A172 (cell line): ENCODE measurements at regions not wholly inside any gene's neighbourhood (a gene's known extent, or its start where the extent isn't known, plus 50 kb on each side); places are given as distances from the start of the nearest gene placed in this dataset.

Experiments used
- DNase-seq: peaks from one replicate; pipeline ENCODE4 v3.0.0-alpha.2; 2015; ENCODE audit warnings: low spot score

DNA sequence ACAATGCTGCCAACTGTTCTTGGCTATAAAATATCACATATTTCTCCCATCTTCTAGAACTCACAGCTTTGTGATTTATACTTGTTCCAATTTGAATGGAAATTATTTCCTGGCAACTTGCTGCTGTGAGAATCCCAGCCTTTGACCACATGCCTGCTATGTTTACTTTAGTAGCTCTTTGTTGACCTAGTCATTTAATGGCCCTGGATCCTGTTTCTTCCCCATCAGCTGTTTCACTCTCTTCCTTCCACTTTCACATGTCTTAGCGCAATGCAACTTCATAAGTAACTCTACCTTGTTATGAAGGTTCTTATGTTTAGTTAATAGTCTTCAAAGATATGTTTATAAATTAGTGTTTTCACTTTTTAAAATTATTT lies 1973.6 kb upstream of the AGA start:
- DNase-seq, result peak; percentile 14

DNA sequence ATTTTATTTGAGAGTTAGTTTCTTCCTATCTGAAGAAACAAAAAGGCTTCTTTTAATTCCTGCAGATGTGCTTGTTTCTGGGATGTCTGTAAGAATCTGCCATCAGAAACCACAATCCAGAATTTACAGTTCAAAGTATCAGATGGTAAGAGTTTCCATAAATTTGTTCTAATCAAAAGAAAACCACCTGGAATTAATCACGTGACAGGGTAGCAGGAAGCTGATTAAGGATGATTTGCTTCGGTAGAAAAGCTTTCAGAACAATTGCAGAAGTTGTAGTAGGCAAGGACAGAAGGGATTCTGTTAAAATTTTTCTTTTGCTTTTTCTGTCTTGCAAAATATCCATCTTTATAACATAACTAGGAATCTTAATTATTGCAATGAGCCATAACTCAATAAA lies 1975.1 kb upstream of the AGA start:
- DNase-seq, result no peak

DNA sequence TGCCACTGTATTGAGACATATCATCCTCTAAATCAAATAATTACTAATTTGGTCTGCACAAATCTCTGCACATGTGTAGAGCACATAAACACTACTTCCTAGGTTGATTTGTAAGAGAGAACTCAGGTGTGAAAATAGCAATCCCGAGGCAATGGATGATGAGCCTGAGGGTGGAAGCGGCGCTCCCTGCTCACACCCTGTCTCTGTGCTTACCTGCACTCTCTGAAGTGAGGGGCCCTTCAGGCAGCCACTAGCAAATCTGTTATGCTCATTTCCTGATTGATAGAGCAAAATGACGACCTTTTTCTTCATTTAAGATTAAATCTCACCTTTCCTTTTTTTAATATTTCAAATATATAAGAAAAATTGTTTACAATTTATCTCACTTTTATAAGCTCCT lies 1995.7 kb upstream of the AGA start:
- no peak for DNase-seq

DNA sequence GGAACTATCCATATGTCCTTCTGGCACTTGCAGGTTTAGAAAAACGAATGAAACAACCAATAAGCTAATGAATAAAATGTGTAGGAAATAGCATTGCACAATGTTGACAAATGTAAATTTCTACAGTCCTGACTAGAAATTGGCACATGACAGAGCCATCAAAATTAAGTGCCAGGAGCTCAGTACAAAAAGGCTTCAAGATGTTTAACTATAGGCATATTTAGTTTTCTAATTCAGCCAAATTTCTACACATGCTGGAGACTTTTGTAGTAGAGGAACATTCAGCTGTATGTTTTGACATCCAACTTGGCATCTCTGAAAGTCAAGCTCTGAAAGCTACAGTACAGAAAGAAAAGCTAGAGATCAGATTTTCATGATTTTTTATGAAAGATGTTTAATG lies 1999.4 kb upstream of the AGA start:
- no peak for DNase-seq

DNA sequence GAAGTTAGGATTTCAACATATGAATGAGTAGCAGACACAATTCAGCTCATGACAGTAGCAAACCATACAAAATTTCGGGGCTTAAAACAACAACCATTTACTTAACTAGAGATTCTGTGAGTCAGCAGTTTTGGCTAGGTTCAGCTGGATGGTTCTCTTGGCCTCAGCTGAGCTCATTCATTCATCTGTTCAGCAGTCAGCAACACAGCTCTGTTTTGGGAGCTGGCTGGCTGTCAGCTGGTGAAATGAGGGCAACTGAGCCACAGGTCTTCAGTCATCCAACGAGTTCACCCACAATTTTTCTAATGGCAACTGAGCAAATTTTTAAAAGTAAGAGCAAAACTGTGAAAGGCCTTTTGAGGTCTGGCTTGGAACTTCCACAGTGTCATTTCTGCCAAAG lies 2005.1 kb upstream of the AGA start:
- no peak for DNase-seq

DNA sequence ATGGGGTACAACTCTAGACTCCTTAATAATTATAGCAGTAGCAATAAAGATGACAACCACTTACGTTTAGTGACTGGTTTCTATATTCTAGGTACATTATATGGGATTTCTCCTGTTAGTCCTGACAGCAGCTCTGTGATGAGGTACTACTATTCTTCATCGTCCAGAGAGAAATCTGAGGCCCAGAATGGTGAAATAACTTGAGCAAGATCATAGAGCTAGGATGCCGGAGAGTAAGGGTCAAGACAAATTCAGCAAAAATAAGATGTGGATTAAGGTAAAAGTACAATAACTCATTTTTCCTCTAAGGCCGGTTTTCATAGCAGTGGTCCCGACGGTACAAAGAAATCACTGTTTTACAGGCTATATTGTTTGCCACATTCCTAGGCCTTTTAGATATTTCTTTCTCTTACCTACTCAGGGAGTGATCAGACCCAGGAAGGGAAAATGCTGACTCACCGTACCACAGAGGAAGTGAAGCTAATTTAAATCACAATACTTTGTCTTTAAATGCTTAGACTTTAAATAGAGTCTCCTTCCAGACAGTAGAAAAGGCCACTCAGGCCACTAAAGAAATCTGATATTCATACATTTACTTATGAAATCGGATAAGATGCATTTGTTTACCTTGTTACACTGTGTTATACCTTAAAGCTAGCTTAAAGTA lies 2023.0 kb upstream of the AGA start:
- peak; percentile 51 for DNase-seq

DNA sequence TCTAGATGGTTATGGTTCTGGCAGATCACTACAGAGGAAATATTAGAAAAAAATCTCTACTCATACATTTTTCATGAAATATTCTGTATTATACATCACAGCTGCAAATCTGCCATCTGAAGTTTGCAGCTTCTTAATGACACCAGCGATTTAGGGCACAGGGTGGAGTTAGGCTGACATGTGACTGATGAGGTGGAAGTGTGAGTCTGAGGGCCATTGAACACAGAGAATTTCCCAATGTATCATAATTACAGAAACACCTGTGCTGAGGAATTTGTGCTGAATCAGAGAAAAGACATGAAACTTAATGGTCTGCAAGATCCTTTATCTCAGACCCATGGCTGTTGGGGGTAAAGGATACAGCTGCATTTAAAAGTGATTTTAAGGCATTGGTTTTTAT lies 2025.6 kb upstream of the AGA start:
- no peak for DNase-seq

DNA sequence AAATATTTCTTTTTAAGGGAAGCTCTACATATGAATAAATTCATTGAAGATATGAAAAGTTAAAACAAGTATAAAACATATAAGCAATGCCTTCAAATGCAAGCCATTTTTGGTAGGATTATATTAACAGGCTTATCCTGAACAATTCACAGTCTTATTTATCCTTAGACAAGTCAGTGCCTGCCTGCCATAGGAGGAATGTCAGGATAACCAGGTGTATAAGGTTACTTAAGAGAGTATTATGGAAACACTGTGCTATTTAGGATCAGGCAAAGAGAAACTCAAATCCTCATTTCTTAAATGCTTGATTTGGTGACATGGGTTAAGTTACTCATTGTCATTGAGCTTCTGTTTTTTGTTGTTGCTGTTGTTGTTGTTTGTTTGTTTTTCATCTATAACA lies 2029.9 kb upstream of the AGA start:
- DNase-seq, result no peak

DNA sequence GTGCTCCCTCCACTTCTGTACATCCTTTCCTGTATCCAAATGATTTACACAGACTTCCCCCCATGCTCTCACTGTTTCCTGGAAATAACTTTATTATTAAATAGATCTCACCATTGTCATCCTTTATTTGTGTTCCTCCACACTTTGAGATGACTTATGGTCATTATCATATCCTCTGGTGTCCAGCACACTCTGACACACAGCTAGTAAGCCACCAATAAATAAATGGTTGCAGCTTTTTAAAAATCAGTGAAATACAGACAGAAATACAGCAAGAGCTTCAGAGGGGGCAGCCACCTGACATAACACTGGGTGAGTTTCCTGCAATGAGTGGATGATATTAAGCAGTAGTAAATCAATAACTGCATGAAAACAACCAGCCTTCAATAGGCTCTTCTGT lies 2036.4 kb upstream of the AGA start:
- DNase-seq, result no peak

DNA sequence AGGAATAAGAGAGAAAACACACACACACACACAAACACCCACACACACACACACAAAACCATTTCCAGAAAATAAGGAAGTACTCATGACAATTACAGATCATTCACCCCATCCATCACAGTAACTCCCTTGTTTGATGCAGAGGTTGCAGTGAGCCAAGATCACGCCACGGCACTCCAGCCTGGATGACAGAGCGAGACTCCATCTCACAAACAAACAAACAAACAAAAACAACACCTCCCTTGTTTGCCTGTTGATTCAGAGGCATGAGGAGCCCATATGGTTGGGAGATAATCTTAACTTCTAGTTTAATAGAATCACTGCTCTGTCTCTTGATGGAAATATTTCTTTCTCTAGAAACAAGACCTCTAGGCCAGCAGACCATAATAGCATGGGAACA lies 2043.5 kb upstream of the AGA start:
- no peak for DNase-seq

DNA sequence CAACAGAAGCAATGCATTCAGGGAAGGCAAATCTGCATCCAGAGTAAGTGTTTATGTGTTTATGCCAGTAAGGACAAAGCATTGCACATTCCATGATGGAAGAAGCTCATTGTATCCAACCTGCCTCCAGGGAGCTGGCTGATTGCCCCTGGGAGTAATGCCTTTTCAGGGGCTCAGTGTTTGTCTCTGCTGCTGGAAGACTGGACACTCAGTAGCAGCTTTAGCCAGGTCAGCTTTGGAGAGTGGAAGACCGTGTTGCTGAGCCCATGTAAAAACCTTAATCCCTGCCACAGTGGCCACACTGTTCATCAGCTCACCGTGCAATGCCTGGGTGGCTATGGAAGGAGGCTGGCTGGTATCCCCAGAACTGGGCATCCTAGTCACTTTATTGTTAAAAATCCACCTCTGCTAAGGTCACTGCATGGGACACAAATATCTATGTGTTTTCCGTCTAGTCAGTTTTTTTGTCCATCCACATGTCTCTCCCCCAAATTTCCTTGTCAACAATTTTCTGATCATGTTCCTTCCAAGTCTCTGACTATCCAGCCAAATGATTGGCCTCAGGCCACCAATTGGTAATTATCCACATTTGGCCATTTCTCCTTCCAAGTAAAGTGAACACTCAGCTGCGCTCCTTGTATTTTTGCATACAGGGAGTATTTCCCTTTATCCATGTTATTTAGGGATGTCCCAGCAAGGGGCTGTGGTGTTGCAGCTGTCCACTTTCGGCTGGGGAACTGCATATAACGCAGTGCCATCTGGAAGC lies 2044.5 kb upstream of the AGA start:
- no peak for DNase-seq

DNA sequence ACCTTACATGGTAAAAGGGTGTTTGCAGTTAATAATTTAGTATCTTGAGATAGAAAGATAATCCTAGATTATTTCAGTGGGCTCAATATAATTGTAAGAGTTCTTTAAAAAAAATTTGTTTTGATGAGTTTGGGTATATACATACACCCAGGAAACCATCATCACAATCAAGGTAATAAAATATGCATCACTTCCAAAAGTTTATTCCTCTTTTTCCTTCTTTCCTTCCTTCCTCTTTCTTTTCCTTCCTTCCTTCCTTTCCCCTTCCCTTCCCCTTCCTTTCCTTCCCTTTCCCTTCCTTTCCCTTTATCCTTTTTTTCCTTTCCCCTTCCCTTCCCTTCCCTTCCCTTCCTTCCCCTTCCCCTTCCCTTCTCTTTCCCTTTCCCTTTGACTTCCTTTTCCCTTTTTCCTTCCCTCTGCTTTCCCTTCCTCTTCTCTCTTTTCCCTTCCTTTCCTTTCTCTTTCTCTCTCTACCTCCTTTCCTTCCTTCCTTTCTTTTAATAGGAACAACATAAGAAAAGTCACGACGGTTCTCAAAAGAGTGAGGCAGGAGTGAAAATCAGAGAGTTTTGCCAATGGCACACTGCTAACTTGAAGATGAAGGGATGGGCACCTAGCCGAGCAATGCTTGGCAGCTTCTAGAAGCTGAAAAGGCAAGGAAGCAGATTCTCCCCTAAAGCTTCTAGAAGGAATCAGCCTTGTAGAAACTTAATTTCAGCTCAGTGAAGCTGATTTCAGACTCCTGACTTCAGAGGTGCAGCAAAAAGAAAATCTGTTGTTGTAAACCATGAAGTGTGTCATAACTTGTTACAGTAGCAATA lies 2050.2 kb upstream of the AGA start:
- no peak for DNase-seq

DNA sequence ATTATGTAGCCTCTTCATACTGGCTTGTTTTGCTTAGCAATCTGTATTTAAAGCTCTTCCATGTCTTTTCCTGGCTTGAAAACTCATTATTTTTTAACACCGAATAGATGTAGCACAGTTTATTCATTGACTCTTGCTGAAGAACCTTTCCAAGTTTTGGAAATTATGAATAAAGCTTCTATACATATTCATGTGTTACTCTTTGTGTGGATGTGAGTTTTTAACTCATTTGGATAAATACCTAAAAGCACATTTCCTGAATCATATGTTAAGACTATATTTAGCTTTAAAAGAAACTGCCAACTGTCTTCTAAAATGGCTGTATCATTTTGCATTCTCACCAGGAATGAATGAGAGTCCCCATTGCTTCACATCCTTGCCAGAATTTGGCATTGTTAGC lies 2061.7 kb upstream of the AGA start:
- DNase-seq, result no peak

DNA sequence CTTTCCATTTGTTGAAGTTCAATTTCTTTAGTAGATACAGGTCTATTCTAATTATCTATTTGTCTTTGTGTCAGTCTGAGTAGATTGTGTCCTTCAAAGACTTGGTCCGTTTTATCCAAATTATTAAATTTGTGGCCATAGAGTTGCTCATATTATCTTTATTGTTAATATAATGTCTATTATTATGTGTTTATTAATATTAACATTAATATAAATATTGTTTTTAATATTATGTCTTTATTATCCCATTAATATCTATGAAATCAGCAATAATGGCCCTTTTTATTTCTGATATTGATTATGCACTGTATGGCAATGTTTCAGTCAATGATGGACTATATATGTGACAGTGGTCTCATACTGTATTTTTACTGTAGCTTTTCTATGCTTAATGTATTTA lies 2067.3 kb upstream of the AGA start:
- no peak for DNase-seq

DNA sequence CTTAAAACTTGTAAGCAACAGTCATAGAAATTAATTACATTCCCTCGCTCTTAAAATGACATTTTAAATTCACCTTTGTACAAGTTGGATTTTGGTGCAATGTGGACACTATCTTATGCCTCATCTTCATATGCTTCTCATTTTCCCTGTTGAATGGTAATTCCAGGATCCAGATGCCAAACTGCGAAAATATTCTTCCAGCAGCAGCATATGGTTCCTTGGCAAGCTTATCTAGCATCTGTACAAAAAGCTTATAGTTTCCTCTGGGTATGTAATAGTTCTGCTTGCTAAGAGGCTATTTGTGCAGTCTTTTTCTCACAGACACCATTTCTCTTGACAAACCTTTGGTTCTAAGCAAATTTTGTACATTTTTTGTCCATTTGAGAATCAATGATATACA lies 2079.7 kb upstream of the AGA start:
- no peak for DNase-seq

DNA sequence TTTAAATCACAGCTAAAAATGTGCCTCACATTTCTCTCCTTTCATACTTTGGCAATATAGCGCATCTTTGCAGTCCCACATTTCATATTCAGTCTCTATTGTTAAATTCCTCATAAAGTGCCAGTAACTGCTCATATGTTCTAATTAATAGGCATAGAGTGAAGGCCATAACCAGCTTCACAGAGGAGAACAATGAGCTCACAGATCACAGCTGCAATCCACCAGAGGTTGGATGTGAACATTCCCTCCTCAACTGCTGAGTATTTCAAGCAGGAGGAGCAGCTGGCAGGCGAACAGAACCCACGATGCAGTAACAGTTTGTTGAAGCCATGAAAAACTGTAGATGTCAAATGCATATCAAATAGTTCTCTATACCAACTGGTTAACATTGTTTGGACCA lies 2088.7 kb upstream of the AGA start:
- DNase-seq, result no peak

DNA sequence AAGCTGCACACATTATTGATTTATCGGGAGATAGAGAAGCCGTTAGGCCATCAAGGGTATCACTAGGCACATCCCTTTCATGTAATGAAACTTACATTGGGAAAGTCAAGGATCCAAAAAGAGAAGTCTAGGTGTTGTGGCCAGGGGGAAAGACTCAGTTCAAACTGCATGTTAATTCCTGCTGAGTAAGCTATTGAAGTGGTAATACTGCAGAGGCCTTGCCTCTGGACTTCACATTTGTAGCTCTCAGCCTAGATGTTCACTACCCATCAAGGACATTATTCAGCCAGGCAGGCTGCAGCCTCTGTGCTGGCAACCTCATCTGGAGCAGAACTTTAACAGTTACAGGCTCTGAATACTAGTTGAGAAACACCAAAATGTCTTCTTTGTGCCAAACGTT lies 2094.5 kb upstream of the AGA start:
- DNase-seq, result no peak

DNA sequence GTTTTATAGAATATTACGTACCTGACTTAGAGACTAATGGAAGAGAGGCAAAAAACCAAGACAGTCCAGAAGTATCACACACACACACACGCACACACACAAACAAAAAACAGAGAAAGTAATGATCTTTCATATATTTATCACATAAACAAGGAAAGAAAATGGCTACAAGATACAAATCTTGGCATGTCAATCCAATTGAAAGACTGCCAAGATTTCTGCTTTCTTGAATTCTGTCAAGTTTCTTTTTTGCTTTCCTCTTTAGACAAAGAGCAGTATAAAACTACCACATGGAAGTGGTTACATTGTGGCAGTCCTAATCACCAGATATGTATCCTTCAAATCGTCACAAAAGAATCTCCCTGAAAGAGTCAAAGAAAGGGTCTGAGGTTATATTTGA lies 2097.4 kb upstream of the AGA start:
- no peak for DNase-seq

DNA sequence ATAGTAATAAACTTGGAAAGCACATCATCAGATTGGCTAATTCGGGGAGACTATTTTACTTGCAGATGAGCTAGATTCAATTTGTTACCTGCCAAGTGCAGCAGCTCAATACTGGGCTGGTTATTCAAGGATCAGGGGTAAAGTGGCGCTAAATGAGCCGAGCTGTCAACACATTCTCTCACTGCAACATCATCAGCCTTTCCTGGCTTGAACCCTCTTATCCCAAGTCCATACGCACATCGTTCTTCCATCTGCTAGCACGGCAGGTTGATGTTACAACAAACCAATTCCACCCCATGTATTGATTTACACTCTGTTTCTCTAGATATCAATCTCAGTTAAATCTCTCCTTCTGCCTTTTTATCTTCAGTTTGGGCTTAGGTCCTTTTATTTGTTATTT lies 2101.5 kb upstream of the AGA start:
- DNase-seq, result no peak

DNA sequence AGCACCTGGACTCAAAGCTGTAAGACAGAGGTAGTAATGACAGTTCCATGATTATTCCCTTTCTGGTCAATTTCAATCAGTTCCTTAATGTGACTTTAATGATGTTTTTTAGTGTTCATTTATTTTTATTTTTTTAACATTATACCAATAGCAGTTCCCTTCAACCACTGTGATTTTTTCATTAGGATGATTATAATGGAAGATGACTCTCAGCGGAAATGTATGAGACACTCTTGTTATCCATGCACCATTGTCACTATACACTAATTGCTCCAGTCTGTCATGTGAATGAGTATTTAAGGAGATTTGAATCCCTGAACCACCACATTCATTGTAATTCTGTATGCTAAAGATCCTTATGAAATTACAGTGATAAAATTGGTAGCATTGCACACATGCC lies 2102.3 kb upstream of the AGA start:
- DNase-seq, result no peak

DNA sequence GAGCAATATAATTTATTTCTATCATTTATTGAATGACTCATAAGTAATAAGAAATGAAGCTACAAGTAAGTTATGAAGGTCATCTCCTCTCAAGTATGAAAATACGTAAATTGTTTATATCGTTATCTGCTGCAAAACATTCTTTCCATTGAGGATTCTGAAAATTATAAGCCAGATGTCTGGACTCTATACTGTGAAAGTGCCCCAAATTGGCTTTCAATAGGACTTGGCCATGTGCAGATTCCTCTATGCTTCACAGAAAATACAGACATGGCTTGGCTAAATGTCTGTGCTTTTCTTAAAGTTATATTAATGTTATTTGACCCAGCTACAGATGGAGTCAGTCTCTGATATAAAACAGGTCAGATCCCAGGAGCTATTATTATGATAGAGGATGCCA lies 2109.9 kb upstream of the AGA start:
- no peak for DNase-seq

DNA sequence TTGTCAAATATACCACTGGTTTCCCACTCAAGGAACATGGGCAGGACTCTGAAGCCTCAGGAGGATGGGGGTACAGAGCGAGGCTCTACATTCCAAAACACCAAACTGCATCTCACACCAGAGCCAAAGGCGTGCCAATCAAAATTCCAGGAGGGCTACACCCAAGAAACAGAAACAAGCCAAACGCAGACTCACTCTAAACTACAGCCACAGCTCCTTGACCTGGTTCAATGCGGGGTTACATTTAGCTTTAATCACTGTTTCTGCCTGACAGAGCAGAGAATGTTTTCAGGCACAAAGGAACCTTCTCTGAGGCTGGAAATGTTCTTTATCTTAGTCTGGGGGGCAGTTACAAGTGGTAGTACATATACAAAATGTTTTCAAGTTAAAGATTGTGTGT lies 2121.5 kb upstream of the AGA start:
- DNase-seq, result no peak

DNA sequence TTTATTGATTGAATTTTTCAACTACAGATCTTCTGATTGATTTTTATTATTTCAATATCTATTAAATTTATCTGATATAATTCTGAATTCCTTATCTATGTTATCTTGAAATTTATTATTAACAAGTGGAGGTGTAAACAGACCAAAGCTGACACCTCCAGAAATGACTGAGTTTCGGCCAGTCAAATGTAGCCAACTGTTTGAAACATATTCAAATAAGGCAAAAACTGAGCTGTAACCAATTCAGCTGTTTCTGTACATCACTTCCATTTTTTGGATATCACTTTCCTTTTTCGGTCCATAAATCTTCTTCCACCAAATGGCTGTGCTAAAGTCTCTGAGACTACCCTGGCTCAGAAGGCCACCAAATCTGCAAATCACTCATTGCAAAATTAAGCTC lies 2127.3 kb upstream of the AGA start:
- no peak for DNase-seq
